SU-DHL-6 (cell line): ENCODE measurements at regions not wholly inside any gene's neighbourhood (a gene's known extent, or its start where the extent isn't known, plus 50 kb on each side); places are given as distances from the start of the nearest gene placed in this dataset.

Experiments
- EZH2phosphoT487 ChIP-seq: fragments of 200-600 bp; sonication (generic), shearing (Covaris generic); conservative IDR thresholded peaks from 2 replicates; pipeline ENCODE4 v1.6.1; 2018; ENCODE audit warnings: mild to moderate bottlenecking, antibody characterized with exemption, low read length, moderate library complexity, mixed read lengths
- TF ChIP-seq, protein P1 (sequence below): fragments of 200-600 bp; sonication (generic); IDR thresholded peaks from one replicate; pipeline ENCODE4 v1.5.1; 2017; ENCODE audit warnings: antibody characterized with exemption, mild to moderate bottlenecking, low read length, moderate library complexity; ENCODE audit not compliant: insufficient read depth, poor library complexity, severe bottlenecking

DNA sequence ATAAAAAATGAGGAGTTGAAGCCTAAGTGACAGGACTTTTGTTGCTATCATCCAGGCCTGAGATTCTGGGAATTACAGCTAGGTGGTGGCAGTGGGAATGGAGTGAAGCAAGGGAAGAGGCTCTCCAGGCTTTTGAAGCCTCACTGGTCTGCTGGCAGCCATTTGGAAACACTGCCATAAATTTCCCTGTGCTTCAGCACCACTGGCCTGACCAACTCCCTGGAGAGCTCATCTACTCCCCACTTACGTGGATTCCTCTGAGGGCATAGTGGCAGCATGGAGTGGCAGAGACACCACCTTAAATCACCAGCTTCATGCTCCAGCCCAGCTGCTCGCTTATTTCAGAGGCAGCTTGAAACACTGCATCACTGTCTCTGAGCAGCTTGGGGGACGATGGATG lies 518.2 kb downstream of the TLR4 start:
- TF ChIP-seq, protein P1, sequence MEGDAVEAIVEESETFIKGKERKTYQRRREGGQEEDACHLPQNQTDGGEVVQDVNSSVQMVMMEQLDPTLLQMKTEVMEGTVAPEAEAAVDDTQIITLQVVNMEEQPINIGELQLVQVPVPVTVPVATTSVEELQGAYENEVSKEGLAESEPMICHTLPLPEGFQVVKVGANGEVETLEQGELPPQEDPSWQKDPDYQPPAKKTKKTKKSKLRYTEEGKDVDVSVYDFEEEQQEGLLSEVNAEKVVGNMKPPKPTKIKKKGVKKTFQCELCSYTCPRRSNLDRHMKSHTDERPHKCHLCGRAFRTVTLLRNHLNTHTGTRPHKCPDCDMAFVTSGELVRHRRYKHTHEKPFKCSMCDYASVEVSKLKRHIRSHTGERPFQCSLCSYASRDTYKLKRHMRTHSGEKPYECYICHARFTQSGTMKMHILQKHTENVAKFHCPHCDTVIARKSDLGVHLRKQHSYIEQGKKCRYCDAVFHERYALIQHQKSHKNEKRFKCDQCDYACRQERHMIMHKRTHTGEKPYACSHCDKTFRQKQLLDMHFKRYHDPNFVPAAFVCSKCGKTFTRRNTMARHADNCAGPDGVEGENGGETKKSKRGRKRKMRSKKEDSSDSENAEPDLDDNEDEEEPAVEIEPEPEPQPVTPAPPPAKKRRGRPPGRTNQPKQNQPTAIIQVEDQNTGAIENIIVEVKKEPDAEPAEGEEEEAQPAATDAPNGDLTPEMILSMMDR: no peak
- TF ChIP-seq EZH2phosphoT487: no peak
